ENCODE measurements at regions not wholly inside any gene's neighbourhood (a gene's known extent, or its start where the extent isn't known, plus 50 kb on each side); places are given as distances from the start of the nearest gene placed in this dataset.

DNA sequence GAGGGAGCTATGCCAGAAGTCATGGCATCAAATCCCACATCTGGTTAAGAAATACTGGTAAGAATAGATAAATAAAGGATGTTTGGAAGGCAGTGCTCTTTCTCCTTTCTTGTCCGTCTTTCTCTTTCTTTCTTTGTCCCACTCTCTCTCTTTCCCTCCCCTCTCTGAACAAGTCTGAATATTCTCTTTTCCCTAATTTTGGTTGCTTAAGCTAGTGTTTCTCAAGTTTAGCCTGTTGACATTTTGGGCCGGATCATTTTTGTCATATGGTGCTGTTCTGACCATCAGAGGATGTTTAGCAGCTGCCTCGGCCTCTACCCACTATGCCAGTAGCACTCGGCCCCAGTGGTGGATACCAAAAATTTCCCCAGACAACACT, 405.3 kb upstream of the C2CD4B start:
- TF ChIP-seq, protein P1, sequence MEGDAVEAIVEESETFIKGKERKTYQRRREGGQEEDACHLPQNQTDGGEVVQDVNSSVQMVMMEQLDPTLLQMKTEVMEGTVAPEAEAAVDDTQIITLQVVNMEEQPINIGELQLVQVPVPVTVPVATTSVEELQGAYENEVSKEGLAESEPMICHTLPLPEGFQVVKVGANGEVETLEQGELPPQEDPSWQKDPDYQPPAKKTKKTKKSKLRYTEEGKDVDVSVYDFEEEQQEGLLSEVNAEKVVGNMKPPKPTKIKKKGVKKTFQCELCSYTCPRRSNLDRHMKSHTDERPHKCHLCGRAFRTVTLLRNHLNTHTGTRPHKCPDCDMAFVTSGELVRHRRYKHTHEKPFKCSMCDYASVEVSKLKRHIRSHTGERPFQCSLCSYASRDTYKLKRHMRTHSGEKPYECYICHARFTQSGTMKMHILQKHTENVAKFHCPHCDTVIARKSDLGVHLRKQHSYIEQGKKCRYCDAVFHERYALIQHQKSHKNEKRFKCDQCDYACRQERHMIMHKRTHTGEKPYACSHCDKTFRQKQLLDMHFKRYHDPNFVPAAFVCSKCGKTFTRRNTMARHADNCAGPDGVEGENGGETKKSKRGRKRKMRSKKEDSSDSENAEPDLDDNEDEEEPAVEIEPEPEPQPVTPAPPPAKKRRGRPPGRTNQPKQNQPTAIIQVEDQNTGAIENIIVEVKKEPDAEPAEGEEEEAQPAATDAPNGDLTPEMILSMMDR (IDR thresholded peaks at IDR 0.05; ENCODE audit: low read depth, low read length, missing input control): no peak
- TF ChIP-seq TAF1 (conservative IDR thresholded peaks at IDR 0.05) (no peak), RAD21 (IDR thresholded peaks at IDR 0.05) (no peak), GABPA (IDR thresholded peaks at IDR 0.05 in 1 of 2, conservative IDR thresholded peaks at IDR 0.05 in 1 of 2) (no peak), JUND (IDR thresholded peaks at IDR 0.05) (no peak)
- TF ChIP-seq, protein P2, sequence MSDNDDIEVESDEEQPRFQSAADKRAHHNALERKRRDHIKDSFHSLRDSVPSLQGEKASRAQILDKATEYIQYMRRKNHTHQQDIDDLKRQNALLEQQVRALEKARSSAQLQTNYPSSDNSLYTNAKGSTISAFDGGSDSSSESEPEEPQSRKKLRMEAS (IDR thresholded peaks at IDR 0.05): no peak
- TF ChIP-seq, protein P3, sequence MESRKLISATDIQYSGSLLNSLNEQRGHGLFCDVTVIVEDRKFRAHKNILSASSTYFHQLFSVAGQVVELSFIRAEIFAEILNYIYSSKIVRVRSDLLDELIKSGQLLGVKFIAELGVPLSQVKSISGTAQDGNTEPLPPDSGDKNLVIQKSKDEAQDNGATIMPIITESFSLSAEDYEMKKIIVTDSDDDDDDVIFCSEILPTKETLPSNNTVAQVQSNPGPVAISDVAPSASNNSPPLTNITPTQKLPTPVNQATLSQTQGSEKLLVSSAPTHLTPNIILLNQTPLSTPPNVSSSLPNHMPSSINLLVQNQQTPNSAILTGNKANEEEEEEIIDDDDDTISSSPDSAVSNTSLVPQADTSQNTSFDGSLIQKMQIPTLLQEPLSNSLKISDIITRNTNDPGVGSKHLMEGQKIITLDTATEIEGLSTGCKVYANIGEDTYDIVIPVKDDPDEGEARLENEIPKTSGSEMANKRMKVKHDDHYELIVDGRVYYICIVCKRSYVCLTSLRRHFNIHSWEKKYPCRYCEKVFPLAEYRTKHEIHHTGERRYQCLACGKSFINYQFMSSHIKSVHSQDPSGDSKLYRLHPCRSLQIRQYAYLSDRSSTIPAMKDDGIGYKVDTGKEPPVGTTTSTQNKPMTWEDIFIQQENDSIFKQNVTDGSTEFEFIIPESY (IDR thresholded peaks at IDR 0.05): no peak

Data from liver (tissue), 3 donors.